ENCODE measurements at regions not wholly inside any gene's neighbourhood (a gene's known extent, or its start where the extent isn't known, plus 50 kb on each side); places are given as distances from the start of the nearest gene placed in this dataset.

DNA sequence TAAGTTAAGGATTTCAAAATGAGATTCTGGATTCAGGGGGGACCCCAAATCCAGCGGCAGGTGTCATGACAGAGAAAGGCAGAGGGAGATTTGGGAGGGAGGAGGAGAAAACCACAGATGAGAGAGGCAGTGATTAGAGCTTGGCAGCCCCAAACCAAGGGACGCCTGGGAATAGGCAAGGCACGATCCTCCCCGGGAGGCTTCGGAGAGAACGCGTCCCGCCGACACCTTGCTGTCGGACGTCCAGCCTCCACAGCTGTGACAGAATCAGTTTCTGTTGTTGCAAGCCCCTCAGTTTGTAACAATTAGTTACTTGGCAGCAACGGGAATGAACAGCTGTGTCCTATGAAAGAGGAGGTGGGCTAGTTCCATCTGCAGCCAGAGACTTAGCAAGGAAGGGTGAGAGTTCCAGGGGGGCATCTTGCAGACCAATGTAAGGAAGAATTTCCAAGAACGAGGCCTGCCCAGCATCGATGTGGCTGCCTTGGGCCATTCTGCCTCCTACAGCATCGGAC, 110.7 kb upstream of the SDK2 start:
- TF ChIP-seq, protein P1, sequence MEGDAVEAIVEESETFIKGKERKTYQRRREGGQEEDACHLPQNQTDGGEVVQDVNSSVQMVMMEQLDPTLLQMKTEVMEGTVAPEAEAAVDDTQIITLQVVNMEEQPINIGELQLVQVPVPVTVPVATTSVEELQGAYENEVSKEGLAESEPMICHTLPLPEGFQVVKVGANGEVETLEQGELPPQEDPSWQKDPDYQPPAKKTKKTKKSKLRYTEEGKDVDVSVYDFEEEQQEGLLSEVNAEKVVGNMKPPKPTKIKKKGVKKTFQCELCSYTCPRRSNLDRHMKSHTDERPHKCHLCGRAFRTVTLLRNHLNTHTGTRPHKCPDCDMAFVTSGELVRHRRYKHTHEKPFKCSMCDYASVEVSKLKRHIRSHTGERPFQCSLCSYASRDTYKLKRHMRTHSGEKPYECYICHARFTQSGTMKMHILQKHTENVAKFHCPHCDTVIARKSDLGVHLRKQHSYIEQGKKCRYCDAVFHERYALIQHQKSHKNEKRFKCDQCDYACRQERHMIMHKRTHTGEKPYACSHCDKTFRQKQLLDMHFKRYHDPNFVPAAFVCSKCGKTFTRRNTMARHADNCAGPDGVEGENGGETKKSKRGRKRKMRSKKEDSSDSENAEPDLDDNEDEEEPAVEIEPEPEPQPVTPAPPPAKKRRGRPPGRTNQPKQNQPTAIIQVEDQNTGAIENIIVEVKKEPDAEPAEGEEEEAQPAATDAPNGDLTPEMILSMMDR (IDR thresholded peaks at IDR 0.05) = no peak
- TF ChIP-seq POLR2A (IDR thresholded peaks at IDR 0.05) = no peak

Measured in testis (tissue), 2 donors.